Tibial artery (tissue), 4 donors: ENCODE measurements at regions not wholly inside any gene's neighbourhood (a gene's known extent, or its start where the extent isn't known, plus 50 kb on each side); places are given as distances from the start of the nearest gene placed in this dataset.

Experiments
- DNase-seq, 2 donors: peaks; one replicate each; pipeline ENCODE4 v3.0.0-alpha.2; 2019
- H3K27ac ChIP-seq, 2 donors: fragments of 200-600 bp; sonication (generic) in 1 of 2; 1 replicate in 1 of 2; 2 replicates in 1 of 2; pipeline ENCODE4 v1.5.1; 2018 to 2019; ENCODE audit warnings: mild to moderate bottlenecking in 1 of 2
- H3K27me3 ChIP-seq, 2 donors: fragments of 200-600 bp; sonication (generic) in 1 of 2; one replicate each; pipeline versions ENCODE4 v1.5.1 to v1.6.0; 2016 to 2019
- H3K36me3 ChIP-seq, 3 donors: fragments of 200-600 bp; sonication (generic) in 2 of 3; one replicate each; pipeline ENCODE4 v1.5.1; 2016 to 2019; ENCODE audit warnings: mild to moderate bottlenecking in 2 of 3
- H3K4me1 ChIP-seq, 4 donors: fragments of 200-600 bp; sonication (generic) in 2 of 4; 1 replicate in 3 of 4; 2 replicates in 1 of 4; pipeline ENCODE4 v1.5.1; 2016 to 2019
- H3K4me3 ChIP-seq, 2 donors: fragments of 200-600 bp; sonication (generic) in 1 of 2; 1 replicate in 1 of 2; 2 replicates in 1 of 2; pipeline ENCODE4 v1.5.1; 2018 to 2019; ENCODE audit warnings: mild to moderate bottlenecking in 2 of 2
- H3K9me3 ChIP-seq, 3 donors: fragments of 200-600 bp; sonication (generic) in 1 of 3; one replicate each; pipeline ENCODE4 v1.5.1; 2016 to 2019
- CTCF ChIP-seq, 2 experiments: fragments of 200-600 bp in 1 of 2; fragments of 450-650 bp in 1 of 2; IDR thresholded peaks; one replicate each; pipeline ENCODE4 v1.5.1; 2017 to 2019; ENCODE audit warnings: antibody characterized with exemption in 2 of 2, mild to moderate bottlenecking in 1 of 2, moderate library complexity in 1 of 2
- intact Hi-C: fragments of 100-400 bp; cut with DNase I; formaldehyde crosslinking; loops from one replicate; pipeline ENCODE4 v1.15.0; 2023; ENCODE audit warnings: low total_unique reads

DNA sequence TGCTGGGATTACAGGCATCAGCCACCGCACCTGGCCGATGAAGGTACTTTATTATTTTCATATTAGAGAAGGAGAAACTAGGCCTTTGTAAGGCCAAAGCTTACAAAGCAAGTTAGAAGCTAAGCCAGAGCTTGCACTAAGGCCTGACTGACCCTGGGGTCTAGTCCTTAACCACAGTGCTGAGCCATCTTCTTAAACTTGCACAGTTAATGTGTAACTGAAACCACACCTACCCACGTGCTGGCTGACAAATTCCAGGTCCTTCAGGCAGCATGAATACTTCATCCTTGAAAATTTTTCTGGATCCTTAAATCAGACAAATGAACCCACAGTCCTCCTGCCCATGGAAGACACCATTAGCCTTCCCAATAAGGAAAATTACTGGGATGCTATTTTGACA is 880.6 kb downstream of the UQCRFS1 start:
- H3K36me3 ChIP-seq, result no peaks in the 10 kb centered on the region
- TF ChIP-seq CTCF (IDR thresholded peaks at IDR 0.05), result no peak
- no peak overlapping the region for H3K4me3 ChIP-seq
- intact Hi-C loops, result no loop called here
- no peak overlapping the region for H3K27ac ChIP-seq
- DNase-seq, result no peak
- peaks cover 0 to 4% (median 0%) of the 10 kb centered on the region in 3 donors for H3K9me3 ChIP-seq
- no peaks in the 10 kb centered on the region for H3K27me3 ChIP-seq
- no peaks in the 10 kb centered on the region for H3K4me1 ChIP-seq

DNA sequence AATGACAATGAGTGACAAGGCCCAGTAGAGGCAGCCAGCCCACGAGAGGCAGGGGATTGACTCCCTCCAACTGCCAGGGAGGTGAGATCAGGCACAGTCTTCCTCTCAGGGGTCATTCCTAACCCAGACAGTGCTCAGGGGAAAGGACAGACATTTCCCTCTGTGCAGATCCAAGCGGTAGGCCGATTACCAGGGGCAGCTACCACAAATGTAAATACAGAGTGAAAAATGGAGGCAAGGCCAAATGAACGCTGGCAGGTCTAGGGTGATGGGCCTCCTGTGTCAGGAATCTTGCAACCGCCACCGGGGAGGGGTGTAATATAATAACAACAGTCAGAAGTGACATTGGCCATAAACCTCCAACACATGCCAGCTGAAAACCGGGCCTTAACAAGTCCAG is 881.4 kb downstream of the UQCRFS1 start:
- Histone ChIP-seq H3K36me3 (no peaks in the 10 kb centered on the region), H3K4me1 (no peaks in the 10 kb centered on the region), H3K27ac (no peak overlapping the region), H3K4me3 (no peak overlapping the region), H3K9me3 (peaks cover 0 to 4% (median 0%) of the 10 kb centered on the region in 3 donors), H3K27me3 (no peaks in the 10 kb centered on the region)
- no peak for DNase-seq
- intact Hi-C loops, result no loop called here
- no peak for TF ChIP-seq CTCF (IDR thresholded peaks at IDR 0.05)

DNA sequence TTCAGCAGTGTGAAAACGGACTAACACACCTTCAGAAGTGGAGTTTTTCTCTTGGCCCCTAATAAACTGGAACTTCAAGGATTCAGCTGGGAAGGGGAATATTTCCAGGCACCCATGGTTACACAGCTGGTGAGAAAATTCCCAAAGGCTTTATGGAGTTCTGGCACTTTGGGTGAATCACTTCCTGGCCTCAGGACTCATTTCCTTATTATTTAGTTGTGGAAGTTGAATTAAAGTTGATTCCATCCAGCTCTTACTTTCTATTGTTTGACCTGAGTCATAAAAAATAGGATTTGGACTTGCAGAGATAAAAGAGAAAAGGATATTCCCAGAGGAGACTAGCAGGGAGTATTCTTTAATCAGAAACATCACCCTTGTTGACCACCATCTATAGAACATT is 882.1 kb downstream of the UQCRFS1 start:
- intact Hi-C loops, result no loop called here
- H3K27me3 ChIP-seq, result no peaks in the 10 kb centered on the region
- DNase-seq, result no peak
- H3K4me3 ChIP-seq, result no peak overlapping the region
- peaks cover 0 to 4% (median 0%) of the 10 kb centered on the region in 3 donors for H3K9me3 ChIP-seq
- no peaks in the 10 kb centered on the region for H3K4me1 ChIP-seq
- no peak for TF ChIP-seq CTCF (IDR thresholded peaks at IDR 0.05)
- H3K36me3 ChIP-seq, result no peaks in the 10 kb centered on the region
- H3K27ac ChIP-seq, result no peak overlapping the region

GRCh38 chr19:28329429-28329828 is 883.5 kb downstream of the UQCRFS1 start:
- intact Hi-C loops, result no loop called here
- peaks cover 0 to 4% (median 0%) of the 10 kb centered on the region in 3 donors for H3K9me3 ChIP-seq
- H3K36me3 ChIP-seq, result no peaks in the 10 kb centered on the region
- TF ChIP-seq CTCF (IDR thresholded peaks at IDR 0.05), result no peak
- H3K27me3 ChIP-seq, result no peaks in the 10 kb centered on the region
- no peak for DNase-seq
- no peak overlapping the region for H3K27ac ChIP-seq
- H3K4me1 ChIP-seq, result no peaks in the 10 kb centered on the region
- no peak overlapping the region for H3K4me3 ChIP-seq

DNA sequence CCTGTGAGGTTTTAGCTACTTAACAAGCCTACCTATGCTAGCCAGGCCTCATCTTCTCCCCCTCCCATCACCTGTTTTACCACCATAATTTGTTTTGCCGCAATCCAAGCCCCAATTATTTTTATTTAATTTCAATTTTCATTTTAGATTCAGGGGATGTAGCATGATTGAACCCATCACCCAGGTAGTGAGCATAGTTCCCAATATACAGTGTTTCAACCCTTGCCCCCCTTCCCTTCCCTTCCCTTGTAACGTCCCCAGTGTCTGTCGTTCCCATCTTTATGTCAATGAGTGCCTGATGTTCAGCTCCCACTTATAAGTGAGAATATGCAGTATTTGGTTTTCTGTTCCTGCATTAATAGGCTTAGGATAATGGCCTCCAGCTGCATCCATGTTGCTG is 885.0 kb downstream of the UQCRFS1 start:
- intact Hi-C loops, result no loop called here
- Histone ChIP-seq H3K36me3 (no peaks in the 10 kb centered on the region), H3K27ac (no peak overlapping the region), H3K4me3 (no peak overlapping the region), H3K9me3 (peaks cover 0 to 4% (median 0%) of the 10 kb centered on the region in 3 donors), H3K27me3 (no peaks in the 10 kb centered on the region), H3K4me1 (no peaks in the 10 kb centered on the region)
- TF ChIP-seq CTCF (IDR thresholded peaks at IDR 0.05), result no peak
- DNase-seq, result no peak

GRCh38 chr19:28326746-28327145 is 886.2 kb downstream of the UQCRFS1 start:
- no peak for TF ChIP-seq CTCF (IDR thresholded peaks at IDR 0.05)
- intact Hi-C loops, result no loop called here
- H3K9me3 ChIP-seq, result peaks cover 0 to 4% (median 0%) of the 10 kb centered on the region in 3 donors

More at GRCh38 chr19:28326746-28327145, 886.2 kb downstream of the UQCRFS1 start:
- no peak overlapping the region for H3K27ac ChIP-seq
- no peaks in the 10 kb centered on the region for H3K4me1 ChIP-seq
- no peak for DNase-seq
- H3K36me3 ChIP-seq, result no peaks in the 10 kb centered on the region
- H3K4me3 ChIP-seq, result no peak overlapping the region
- H3K27me3 ChIP-seq, result no peaks in the 10 kb centered on the region
